K562 (cell line): ENCODE measurements at regions not wholly inside any gene's neighbourhood (a gene's known extent, or its start where the extent isn't known, plus 50 kb on each side); places are given as distances from the start of the nearest gene placed in this dataset.

Experiments used
- ATAC-seq: fragments of 200-7000 bp; cut with Tn5 transposase; 3 replicates; pipeline ENCODE4 v1.9.1; 2020; ENCODE audit warnings: moderate library complexity
- BruUV-seq: library from RNA; stranded (reverse); fragments of 400-500 nt; replicated peaks from 2 replicates; lab custom pipeline; 2021; lab: Mats Ljungman, UMichigan
- CTCF ChIA-PET: fragments of 300-600 bp; formaldehyde crosslinking; extraction: SDS; loops from one replicate; lab custom pipeline; 2021; ENCODE audit warnings: low intra/inter-chr PET ratio; lab: Yijun Ruan, JAX
- POLR2A ChIA-PET: fragments of 300-600, 350-650 bp; sonication (Branson Sonifier 250); formaldehyde crosslinking; extraction: SDS; loops from one replicate; lab custom pipeline; 2021; ENCODE audit warnings: antibody characterized with exemption, inconsistent platforms; lab: Yijun Ruan, JAX
- DNase-seq, 4 experiments: peaks; one replicate each; pipeline versions ENCODE4 v3.0.0 to v3.0.0-alpha.2; 2011 to 2018; ENCODE audit warnings: low spot score in 3 of 4, mixed read lengths in 3 of 4; ENCODE audit errors: extremely low read depth in 1 of 4
- FAIRE-seq: peaks from 2 replicates; lab custom pipeline; 2011; peaks lifted over from hg19 to GRCh38; lab: Jason Lieb, UNC
- H2AFZ ChIP-seq: 2 replicates; pipeline ENCODE4 v1.6.0; 2011; ENCODE audit warnings: low read depth, low read length, control low read depth, inconsistent platforms
- H3K27ac ChIP-seq: fragments of 200-600 bp; 3 replicates; pipeline ENCODE4 v1.8.0; 2011; ENCODE audit warnings: low read depth, mild to moderate bottlenecking, control low read depth, inconsistent platforms, low read length, moderate library complexity, mixed read lengths; ENCODE audit errors: extremely low read depth
- H3K27me3 ChIP-seq, 2 experiments: fragments of 300-600 bp in 1 of 2; 2 replicates in 1 of 2; 3 replicates in 1 of 2; pipeline versions ENCODE4 v1.6.0 to v1.8.0; 2011; ENCODE audit warnings: inconsistent platforms in 2 of 2, low read length in 2 of 2, mild to moderate bottlenecking in 1 of 2, mixed read lengths in 1 of 2, moderate library complexity in 1 of 2; ENCODE audit not compliant: control insufficient read depth in 2 of 2, insufficient read depth in 2 of 2
- H3K36me3 ChIP-seq: fragments of 300-600 bp; 3 replicates; pipeline ENCODE4 v1.8.0; 2011; ENCODE audit warnings: mild to moderate bottlenecking, low read length, inconsistent platforms; ENCODE audit not compliant: control insufficient read depth, insufficient read depth
- H3K4me1 ChIP-seq, 2 experiments: fragments of 200-600 bp in 1 of 2; replicated peaks in 1 of 2; 2 replicates in 1 of 2; 3 replicates in 1 of 2; pipeline versions ENCODE4 v1.5.1 to v1.8.0; 2011; ENCODE audit warnings: inconsistent platforms in 2 of 2, low read length in 2 of 2, mild to moderate bottlenecking in 1 of 2, mixed read lengths in 1 of 2, moderate library complexity in 1 of 2; ENCODE audit not compliant: control insufficient read depth in 2 of 2, insufficient read depth in 2 of 2
- H3K4me2 ChIP-seq: 2 replicates; pipeline ENCODE4 v1.6.1; 2011; ENCODE audit warnings: low read length, control low read depth, inconsistent platforms, mixed read lengths; ENCODE audit not compliant: insufficient read depth
- H3K4me3 ChIP-seq: fragments of 200-600 bp; sonication (generic), shearing (Covaris generic); 2 replicates; pipeline ENCODE4 v1.5.1; 2016; ENCODE audit warnings: control low read depth, inconsistent platforms
- H3K79me2 ChIP-seq: fragments of 200-600 bp; 3 replicates; pipeline ENCODE4 v1.8.0; 2011; ENCODE audit warnings: low read length, inconsistent platforms; ENCODE audit not compliant: control insufficient read depth, insufficient read depth
- H3K9ac ChIP-seq, 2 experiments: 2 replicates each; pipeline versions ENCODE4 v1.6.0 to v1.6.1; 2011; ENCODE audit warnings: low read depth in 2 of 2, low read length in 2 of 2, control low read depth in 1 of 2, inconsistent platforms in 1 of 2, mild to moderate bottlenecking in 1 of 2, mixed read lengths in 1 of 2; ENCODE audit not compliant: insufficient read depth in 1 of 2
- H3K9me1 ChIP-seq: one replicate; pipeline ENCODE4 v1.6.0; 2011; ENCODE audit warnings: inconsistent platforms, mild to moderate bottlenecking, low read length, moderate library complexity; ENCODE audit not compliant: control insufficient read depth, insufficient read depth
- H3K9me3 ChIP-seq: replicated peaks from 2 replicates; pipeline ENCODE4 v1.5.1; 2011; ENCODE audit warnings: low read depth, low read length, inconsistent platforms; ENCODE audit not compliant: control insufficient read depth, insufficient read depth
- H4K20me1 ChIP-seq: replicated peaks from 2 replicates; pipeline ENCODE4 v1.6.1; 2011; ENCODE audit warnings: low read length, inconsistent platforms, mixed read lengths; ENCODE audit not compliant: control insufficient read depth, insufficient read depth
- ATF1 ChIP-seq, 2 experiments: fragments of 450-650 bp in 1 of 2; IDR thresholded peaks; 2 replicates each; pipeline ENCODE4 v1.6.1; 2016; ENCODE audit warnings: missing compliant biosample characterization in 1 of 2, missing genetic modification characterization in 1 of 2
- CTBP1 ChIP-seq: fragments of 450-650 bp; IDR thresholded peaks from 2 replicates; pipeline ENCODE4 v1.6.1; 2016; ENCODE audit warnings: borderline replicate concordance
- FOXK2 ChIP-seq, 2 experiments: fragments of 450-650 bp; IDR thresholded peaks in 1 of 2; conservative IDR thresholded peaks in 1 of 2; 2 replicates each; pipeline ENCODE4 v1.6.1; 2016; ENCODE audit warnings: low read depth in 2 of 2, mild to moderate bottlenecking in 1 of 2
- HINFP ChIP-seq: fragments of 450-650 bp; conservative IDR thresholded peaks from 2 replicates; pipeline ENCODE4 v1.6.1; 2016; ENCODE audit warnings: missing genetic modification characterization, low read depth, mild to moderate bottlenecking, control low read depth, missing compliant biosample characterization
- MAFG ChIP-seq: fragments of 450-650 bp; conservative IDR thresholded peaks from 2 replicates; pipeline ENCODE4 v1.6.1; 2016; ENCODE audit warnings: missing genetic modification characterization, missing compliant biosample characterization
- MTA3 ChIP-seq: fragments of 450-650 bp; formaldehyde crosslinking; IDR thresholded peaks from 2 replicates; pipeline ENCODE4 v1.6.1; 2017; ENCODE audit warnings: mild to moderate bottlenecking, borderline replicate concordance
- MYNN ChIP-seq, 2 experiments: sonication (generic); formaldehyde crosslinking in 1 of 2; IDR thresholded peaks; 2 replicates each; pipeline versions ENCODE4 v1.5.0 to v1.6.1; 2016 to 2020; ENCODE audit warnings: antibody characterized with exemption in 1 of 2, missing genetic modification reagents in 1 of 2
- NFATC3 ChIP-seq: fragments of 450-650 bp; IDR thresholded peaks from 2 replicates; pipeline ENCODE4 v1.6.1; 2017; ENCODE audit warnings: mild to moderate bottlenecking
- PCBP2 ChIP-seq: fragments of 200-400 bp; formaldehyde crosslinking; IDR thresholded peaks from 2 replicates; pipeline ENCODE4 v1.6.1; 2018; ENCODE audit warnings: low read length, low read depth, mild to moderate bottlenecking, moderate library complexity; ENCODE audit not compliant: poor library complexity, severe bottlenecking
- SP2 ChIP-seq: IDR thresholded peaks from 2 replicates; pipeline ENCODE4 v1.6.1; 2011; ENCODE audit warnings: mild to moderate bottlenecking, low read depth, low read length, moderate library complexity; ENCODE audit not compliant: poor library complexity, severe bottlenecking; ENCODE audit errors: extremely low read depth
- STAG1 ChIP-seq: sonication (generic); formaldehyde crosslinking; IDR thresholded peaks from 2 replicates; pipeline ENCODE4 v1.5.0; 2020; ENCODE audit warnings: missing genetic modification reagents, borderline replicate concordance
- TRIM28 ChIP-seq: fragments of 450-650 bp; IDR thresholded peaks from 2 replicates; pipeline ENCODE4 v1.6.1; 2017
- TSC22D4 ChIP-seq: fragments of 450-650 bp; IDR thresholded peaks from 2 replicates; pipeline ENCODE4 v1.6.1; 2016; ENCODE audit warnings: missing genetic modification characterization, missing biosample characterization, control low read depth
- ZNF431 ChIP-seq: sonication (generic); formaldehyde crosslinking; IDR thresholded peaks from 2 replicates; pipeline ENCODE4 v1.8.0; 2022; ENCODE audit warnings: mild to moderate bottlenecking, missing genetic modification reagents
- WGBS: fragments of 100-300 bp; shearing (Covaris generic); methylation state at CpG from one replicate; pipeline ENCODE4 v1.1.6; 2016; ENCODE audit warnings: low coverage, mixed read lengths; ENCODE audit not compliant: insufficient coverage; ENCODE audit errors: missing lambda C conversion rate; 5-methylcytosine and 5-hydroxymethylcytosine counted together
- in situ Hi-C: fragments of 300-500 bp; cut with MboI; formaldehyde crosslinking; loops from 4 replicates; pipeline ENCODE4 v1.15.0; 2018; ENCODE audit warnings: inconsistent platforms, mixed read lengths
- intact Hi-C: fragments of 100-400 bp; cut with micrococcal nuclease; formaldehyde crosslinking; loops from 2 replicates; pipeline ENCODE4 v1.14.2; 2022
- TF ChIP-seq, protein P1 (sequence below): fragments of 450-650 bp; IDR thresholded peaks from 2 replicates; pipeline ENCODE4 v1.6.1; 2017; ENCODE audit warnings: antibody characterized with exemption, mild to moderate bottlenecking
- TF ChIP-seq, protein P2 (sequence below): fragments of 250-450 bp; sonication (Bioruptor Pico); IDR thresholded peaks from 2 replicates; pipeline ENCODE4 v1.8.0; 2021; ENCODE audit warnings: moderate library complexity, mild to moderate bottlenecking, inconsistent platforms

- ChIA-PET POLR2A (no interaction called here), CTCF (no interaction called here)
- H3K9ac ChIP-seq: no peak overlapping the region
- ATAC-seq: no peak
- WGBS: 0% methylated on average over 5 of the region's 5 CpGs
- H3K4me3 ChIP-seq: no peak overlapping the region
- no peak overlapping the region for H3K27ac ChIP-seq
- H4K20me1 ChIP-seq: no peaks in the 10 kb centered on the region
- no peaks in the 10 kb centered on the region for H3K9me3 ChIP-seq
- H2AFZ ChIP-seq: no peak overlapping the region
- H3K4me2 ChIP-seq: no peak overlapping the region
- no peaks in the 10 kb centered on the region for H3K79me2 ChIP-seq
- no peak for DNase-seq
- no peaks in the 10 kb centered on the region for H3K9me1 ChIP-seq
- H3K27me3 ChIP-seq: peaks cover 0 to 11% of the 10 kb centered on the region in 2 experiments; a peak in 4 of 5 replicates
- intact Hi-C loops: no loop called here
- no peaks in the 10 kb centered on the region for H3K4me1 ChIP-seq
- no TSS peak for BruUV-seq
- no peaks in the 10 kb centered on the region for H3K36me3 ChIP-seq
- no peak for FAIRE-seq
- in situ Hi-C loops: no loop called here
- TF ChIP-seq ZNF431 (CRISPR knock-in tag) (no peak), CTBP1 (no peak), PCBP2 (no peak), HINFP (tag) (no peak), NFATC3 (no peak), SP2 (no peak), MYNN (IDR thresholded peaks at IDR 0.05) (no peak), MYNN (CRISPR knock-in tag; IDR thresholded peaks at IDR 0.05) (no peak), ATF1 (CRISPR knock-in tag; IDR thresholded peaks at IDR 0.05) (no peak), ATF1 (tag; IDR thresholded peaks at IDR 0.05) (no peak), MTA3 (no peak), MAFG (no peak), FOXK2 (conservative IDR thresholded peaks at IDR 0.05 in 1 of 2, IDR thresholded peaks at IDR 0.05 in 1 of 2; ENCODE audit: low read depth in 2 of 2) (no peak), STAG1 (no peak), TSC22D4 (no peak), TRIM28 (no peak)
- TF ChIP-seq, protein P1, sequence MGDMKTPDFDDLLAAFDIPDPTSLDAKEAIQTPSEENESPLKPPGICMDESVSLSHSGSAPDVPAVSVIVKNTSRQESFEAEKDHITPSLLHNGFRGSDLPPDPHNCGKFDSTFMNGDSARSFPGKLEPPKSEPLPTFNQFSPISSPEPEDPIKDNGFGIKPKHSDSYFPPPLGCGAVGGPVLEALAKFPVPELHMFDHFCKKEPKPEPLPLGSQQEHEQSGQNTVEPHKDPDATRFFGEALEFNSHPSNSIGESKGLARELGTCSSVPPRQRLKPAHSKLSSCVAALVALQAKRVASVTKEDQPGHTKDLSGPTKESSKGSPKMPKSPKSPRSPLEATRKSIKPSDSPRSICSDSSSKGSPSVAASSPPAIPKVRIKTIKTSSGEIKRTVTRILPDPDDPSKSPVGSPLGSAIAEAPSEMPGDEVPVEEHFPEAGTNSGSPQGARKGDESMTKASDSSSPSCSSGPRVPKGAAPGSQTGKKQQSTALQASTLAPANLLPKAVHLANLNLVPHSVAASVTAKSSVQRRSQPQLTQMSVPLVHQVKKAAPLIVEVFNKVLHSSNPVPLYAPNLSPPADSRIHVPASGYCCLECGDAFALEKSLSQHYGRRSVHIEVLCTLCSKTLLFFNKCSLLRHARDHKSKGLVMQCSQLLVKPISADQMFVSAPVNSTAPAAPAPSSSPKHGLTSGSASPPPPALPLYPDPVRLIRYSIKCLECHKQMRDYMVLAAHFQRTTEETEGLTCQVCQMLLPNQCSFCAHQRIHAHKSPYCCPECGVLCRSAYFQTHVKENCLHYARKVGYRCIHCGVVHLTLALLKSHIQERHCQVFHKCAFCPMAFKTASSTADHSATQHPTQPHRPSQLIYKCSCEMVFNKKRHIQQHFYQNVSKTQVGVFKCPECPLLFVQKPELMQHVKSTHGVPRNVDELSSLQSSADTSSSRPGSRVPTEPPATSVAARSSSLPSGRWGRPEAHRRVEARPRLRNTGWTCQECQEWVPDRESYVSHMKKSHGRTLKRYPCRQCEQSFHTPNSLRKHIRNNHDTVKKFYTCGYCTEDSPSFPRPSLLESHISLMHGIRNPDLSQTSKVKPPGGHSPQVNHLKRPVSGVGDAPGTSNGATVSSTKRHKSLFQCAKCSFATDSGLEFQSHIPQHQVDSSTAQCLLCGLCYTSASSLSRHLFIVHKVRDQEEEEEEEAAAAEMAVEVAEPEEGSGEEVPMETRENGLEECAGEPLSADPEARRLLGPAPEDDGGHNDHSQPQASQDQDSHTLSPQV: no peak
- TF ChIP-seq, protein P2, sequence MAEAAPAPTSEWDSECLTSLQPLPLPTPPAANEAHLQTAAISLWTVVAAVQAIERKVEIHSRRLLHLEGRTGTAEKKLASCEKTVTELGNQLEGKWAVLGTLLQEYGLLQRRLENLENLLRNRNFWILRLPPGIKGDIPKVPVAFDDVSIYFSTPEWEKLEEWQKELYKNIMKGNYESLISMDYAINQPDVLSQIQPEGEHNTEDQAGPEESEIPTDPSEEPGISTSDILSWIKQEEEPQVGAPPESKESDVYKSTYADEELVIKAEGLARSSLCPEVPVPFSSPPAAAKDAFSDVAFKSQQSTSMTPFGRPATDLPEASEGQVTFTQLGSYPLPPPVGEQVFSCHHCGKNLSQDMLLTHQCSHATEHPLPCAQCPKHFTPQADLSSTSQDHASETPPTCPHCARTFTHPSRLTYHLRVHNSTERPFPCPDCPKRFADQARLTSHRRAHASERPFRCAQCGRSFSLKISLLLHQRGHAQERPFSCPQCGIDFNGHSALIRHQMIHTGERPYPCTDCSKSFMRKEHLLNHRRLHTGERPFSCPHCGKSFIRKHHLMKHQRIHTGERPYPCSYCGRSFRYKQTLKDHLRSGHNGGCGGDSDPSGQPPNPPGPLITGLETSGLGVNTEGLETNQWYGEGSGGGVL (CRISPR knock-in tag): no peak
Measured at GRCh38 chr13:111614613-111615012, 294.2 kb downstream of the TEX29 start.
